DOHH2 (cell line): ENCODE measurements at regions not wholly inside any gene's neighbourhood (a gene's known extent, or its start where the extent isn't known, plus 50 kb on each side); places are given as distances from the start of the nearest gene placed in this dataset.
"Not testable (repeated sequence)": the region's sequence is repeated elsewhere in the genome, so short reads cannot be mapped to it uniquely, and the experiment has no call there.

ENCODE experiments used
- EZH2phosphoT487 ChIP-seq: fragments of 200-600 bp; sonication (generic); IDR thresholded peaks from 2 replicates; pipeline ENCODE4 v1.6.1; 2017; ENCODE audit warnings: borderline replicate concordance, mild to moderate bottlenecking, antibody characterized with exemption, low read length, moderate library complexity, mixed read lengths
- TF ChIP-seq, protein P1 (sequence below): fragments of 200-600 bp; sonication (generic); IDR thresholded peaks from one replicate; pipeline ENCODE4 v1.5.1; 2014; ENCODE audit warnings: antibody characterized with exemption, mild to moderate bottlenecking, low read depth, low read length; ENCODE audit not compliant: poor library complexity, severe bottlenecking

DNA sequence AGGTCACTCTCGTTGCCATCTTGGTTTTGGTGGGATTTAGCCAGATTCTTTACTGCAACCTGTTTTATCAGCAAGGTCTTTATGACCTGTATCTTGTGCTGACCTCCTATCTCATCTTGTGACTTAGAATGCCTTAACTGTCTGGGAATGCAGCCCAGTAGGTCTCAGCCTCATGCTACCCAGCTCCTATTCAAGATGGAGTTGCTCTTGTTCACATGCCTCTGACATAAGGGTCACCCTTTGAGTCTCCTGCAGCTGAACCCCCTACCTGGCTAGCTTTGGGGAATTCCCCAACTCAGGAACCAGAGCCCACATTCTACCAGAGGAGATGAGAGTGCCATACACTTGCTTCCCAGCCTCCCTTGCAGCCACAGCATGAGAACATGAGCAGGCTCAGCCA, 123.0 kb upstream of the ARHGEF3 start:
- TF ChIP-seq, protein P1, sequence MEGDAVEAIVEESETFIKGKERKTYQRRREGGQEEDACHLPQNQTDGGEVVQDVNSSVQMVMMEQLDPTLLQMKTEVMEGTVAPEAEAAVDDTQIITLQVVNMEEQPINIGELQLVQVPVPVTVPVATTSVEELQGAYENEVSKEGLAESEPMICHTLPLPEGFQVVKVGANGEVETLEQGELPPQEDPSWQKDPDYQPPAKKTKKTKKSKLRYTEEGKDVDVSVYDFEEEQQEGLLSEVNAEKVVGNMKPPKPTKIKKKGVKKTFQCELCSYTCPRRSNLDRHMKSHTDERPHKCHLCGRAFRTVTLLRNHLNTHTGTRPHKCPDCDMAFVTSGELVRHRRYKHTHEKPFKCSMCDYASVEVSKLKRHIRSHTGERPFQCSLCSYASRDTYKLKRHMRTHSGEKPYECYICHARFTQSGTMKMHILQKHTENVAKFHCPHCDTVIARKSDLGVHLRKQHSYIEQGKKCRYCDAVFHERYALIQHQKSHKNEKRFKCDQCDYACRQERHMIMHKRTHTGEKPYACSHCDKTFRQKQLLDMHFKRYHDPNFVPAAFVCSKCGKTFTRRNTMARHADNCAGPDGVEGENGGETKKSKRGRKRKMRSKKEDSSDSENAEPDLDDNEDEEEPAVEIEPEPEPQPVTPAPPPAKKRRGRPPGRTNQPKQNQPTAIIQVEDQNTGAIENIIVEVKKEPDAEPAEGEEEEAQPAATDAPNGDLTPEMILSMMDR: not testable (repeated sequence)
- TF ChIP-seq EZH2phosphoT487: not testable (repeated sequence)
